Neuronal stem cell (in vitro differentiated cells): ENCODE measurements at regions not wholly inside any gene's neighbourhood (a gene's known extent, or its start where the extent isn't known, plus 50 kb on each side); places are given as distances from the start of the nearest gene placed in this dataset.

Experiments used
- DNase-seq: peaks from one replicate; pipeline ENCODE4 v3.0.0-alpha.2; 2013; ENCODE audit warnings: low spot score
- H2AFZ ChIP-seq: one replicate; pipeline ENCODE4 v1.6.1; 2013; ENCODE audit warnings: mild to moderate bottlenecking, low read length, inconsistent platforms
- H2AK5ac ChIP-seq: 2 replicates; pipeline ENCODE4 v1.6.1; 2013; ENCODE audit warnings: low read depth, mild to moderate bottlenecking, inconsistent platforms, low read length, moderate library complexity, mixed read lengths
- H2BK120ac ChIP-seq: 2 replicates; pipeline ENCODE4 v1.6.1; 2013; ENCODE audit warnings: low read depth, mild to moderate bottlenecking, inconsistent platforms, low read length, moderate library complexity, mixed read lengths
- H2BK12ac ChIP-seq: one replicate; pipeline ENCODE4 v1.6.1; 2013; ENCODE audit warnings: low read length, inconsistent platforms
- H2BK15ac ChIP-seq: 2 replicates; pipeline ENCODE4 v1.6.1; 2013; ENCODE audit warnings: mild to moderate bottlenecking, low read length, inconsistent platforms, mixed read lengths
- H2BK5ac ChIP-seq: one replicate; pipeline ENCODE4 v1.6.1; 2013; ENCODE audit warnings: inconsistent platforms, mild to moderate bottlenecking, low read length, moderate library complexity
- H3K14ac ChIP-seq: one replicate; pipeline ENCODE4 v1.6.1; 2013; ENCODE audit warnings: low read length, inconsistent platforms
- H3K18ac ChIP-seq: 2 replicates; pipeline ENCODE4 v1.6.1; 2013; ENCODE audit warnings: low read length, inconsistent platforms
- H3K23ac ChIP-seq: 2 replicates; pipeline ENCODE4 v1.6.1; 2013; ENCODE audit warnings: low read depth, mild to moderate bottlenecking, mixed read lengths, low read length, inconsistent platforms; ENCODE audit not compliant: poor library complexity
- H3K27ac ChIP-seq: replicated peaks from 3 replicates; pipeline ENCODE4 v1.5.1; 2013; ENCODE audit warnings: low read length, inconsistent platforms
- H3K27me3 ChIP-seq, 3 experiments: 2 replicates each; pipeline ENCODE4 v1.6.1; 2013; ENCODE audit warnings: low read length in 3 of 3, mild to moderate bottlenecking in 2 of 3, inconsistent platforms in 1 of 3, low read depth in 1 of 3, mixed read lengths in 1 of 3, moderate library complexity in 1 of 3; ENCODE audit not compliant: control insufficient read depth in 3 of 3, insufficient read depth in 3 of 3
- H3K36me3 ChIP-seq, 2 donors: replicated peaks in 1 of 2; 2 replicates each; pipeline ENCODE4 v1.6.1; 2013; ENCODE audit warnings: low read length in 2 of 2; ENCODE audit not compliant: control insufficient read depth in 2 of 2, insufficient read depth in 2 of 2
- H3K4ac ChIP-seq: 2 replicates; pipeline ENCODE4 v1.6.1; 2013; ENCODE audit warnings: inconsistent platforms, mild to moderate bottlenecking, low read length, moderate library complexity
- H3K4me1 ChIP-seq, 2 donors: 1 replicate in 1 of 2; 2 replicates in 1 of 2; pipeline ENCODE4 v1.6.1; 2013; ENCODE audit warnings: low read length in 2 of 2, low read depth in 1 of 2; ENCODE audit not compliant: control insufficient read depth in 2 of 2, insufficient read depth in 1 of 2
- H3K4me2 ChIP-seq: one replicate; pipeline ENCODE4 v1.6.1; 2013; ENCODE audit warnings: mild to moderate bottlenecking, low read length, inconsistent platforms; ENCODE audit not compliant: insufficient read depth, poor library complexity, severe bottlenecking
- H3K4me3 ChIP-seq, 2 donors: 2 replicates each; pipeline ENCODE4 v1.5.1; 2013; ENCODE audit warnings: low read length in 2 of 2, mild to moderate bottlenecking in 2 of 2, inconsistent platforms in 1 of 2, moderate library complexity in 1 of 2
- H3K79me1 ChIP-seq: one replicate; pipeline ENCODE4 v1.6.1; 2013; ENCODE audit warnings: low read depth, mild to moderate bottlenecking, inconsistent platforms, low read length, moderate library complexity
- H3K9ac ChIP-seq: one replicate; pipeline ENCODE4 v1.6.1; 2013; ENCODE audit warnings: mild to moderate bottlenecking, low read depth, low read length, inconsistent platforms; ENCODE audit not compliant: poor library complexity
- H3K9me3 ChIP-seq, 2 donors: replicated peaks in 1 of 2; 2 replicates each; pipeline versions ENCODE3 to v1.6.1; 2013; ENCODE audit warnings: low read length in 2 of 2, mild to moderate bottlenecking in 2 of 2, inconsistent platforms in 1 of 2, low read depth in 1 of 2, mixed read lengths in 1 of 2, moderate library complexity in 1 of 2; ENCODE audit not compliant: control insufficient read depth in 2 of 2, insufficient read depth in 1 of 2
- H4K8ac ChIP-seq: one replicate; pipeline ENCODE4 v1.6.1; 2013; ENCODE audit warnings: low read depth, mild to moderate bottlenecking, inconsistent platforms, low read length, moderate library complexity
- H4K91ac ChIP-seq: one replicate; pipeline ENCODE4 v1.6.1; 2013; ENCODE audit warnings: low read length, low read depth, mild to moderate bottlenecking, inconsistent platforms; ENCODE audit not compliant: poor library complexity
- WGBS, 2 donors: extraction: QIAGEN DNeasy Blood & Tissue Kit; methylation state at CpG; one replicate each; pipeline ENCODE4 v1.1.7; 2013; ENCODE audit warnings: missing lambda C conversion rate in 2 of 2, mixed read lengths in 1 of 2; ENCODE audit not compliant: insufficient read length in 2 of 2, insufficient replicate concordance in 1 of 2; ENCODE audit errors: extremely low coverage in 2 of 2; 5-methylcytosine and 5-hydroxymethylcytosine counted together

- no peak overlapping the region for H3K4me2 ChIP-seq
- DNase-seq: no peak
- no peak overlapping the region for H2BK120ac ChIP-seq
- no peaks in the 10 kb centered on the region for H3K27me3 ChIP-seq
- no peak overlapping the region for H3K27ac ChIP-seq
- H4K91ac ChIP-seq: no peak overlapping the region
- no peaks in the 10 kb centered on the region for H3K79me1 ChIP-seq
- no peak overlapping the region for H3K18ac ChIP-seq
- H3K23ac ChIP-seq: no peak overlapping the region
- peaks cover 4 to 16% of the 10 kb centered on the region in 2 donors for H3K9me3 ChIP-seq
- H2BK12ac ChIP-seq: no peak overlapping the region
- no peaks in the 10 kb centered on the region for H3K4me1 ChIP-seq
- no peak overlapping the region for H2AK5ac ChIP-seq
- no peak overlapping the region for H3K9ac ChIP-seq
- no peak overlapping the region for H2BK5ac ChIP-seq
- H4K8ac ChIP-seq: no peak overlapping the region
- no peak overlapping the region for H3K14ac ChIP-seq
- no peaks in the 10 kb centered on the region for H3K36me3 ChIP-seq
- no peak overlapping the region for H3K4me3 ChIP-seq
- no peak overlapping the region for H2BK15ac ChIP-seq
- no peak overlapping the region for H2AFZ ChIP-seq
- H3K4ac ChIP-seq: no peak overlapping the region
Observed at GRCh38 chr5:27158171-27158570, 119.8 kb upstream of the CDH9 start.

DNA sequence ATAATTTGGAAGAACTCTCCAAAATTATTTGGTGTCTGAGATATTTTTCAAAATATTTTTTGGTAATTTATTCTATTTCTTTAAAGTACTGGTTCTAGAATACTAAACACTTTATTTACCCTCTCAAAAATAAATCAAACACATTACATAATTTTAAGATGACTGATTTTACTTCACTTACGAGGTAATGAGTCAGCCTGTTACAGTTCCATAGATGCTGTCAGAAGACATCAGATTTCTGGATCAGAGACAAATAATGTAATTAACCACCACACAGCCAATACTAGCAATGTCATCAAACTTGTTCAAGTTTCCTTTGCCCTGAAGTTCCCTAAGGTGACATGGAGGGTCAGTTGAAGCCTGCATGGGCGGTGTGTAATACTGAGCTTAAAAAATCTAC, 106.1 kb upstream of the CDH9 start:
- Histone ChIP-seq H3K4me2 (no peak overlapping the region), H3K27ac (no peak overlapping the region), H3K9ac (no peak overlapping the region), H3K27me3 (no peaks in the 10 kb centered on the region), H3K4me1 (no peaks in the 10 kb centered on the region), H3K4me3 (no peak overlapping the region), H2BK12ac (no peak overlapping the region), H4K8ac (no peak overlapping the region), H4K91ac (no peak overlapping the region), H2AFZ (no peak overlapping the region), H3K9me3 (no peaks in the 10 kb centered on the region), H3K23ac (no peak overlapping the region), H2AK5ac (no peak overlapping the region), H3K14ac (no peak overlapping the region), H2BK15ac (no peak overlapping the region), H2BK120ac (no peak overlapping the region), H3K18ac (no peak overlapping the region), H3K4ac (no peak overlapping the region), H2BK5ac (no peak overlapping the region), H3K79me1 (no peaks in the 10 kb centered on the region), H3K36me3 (no peaks in the 10 kb centered on the region)
- WGBS, 2 donors: no CpG with 5 or more reads among the region's 2 CpGs
- DNase-seq: no peak

- no peaks in the 10 kb centered on the region for H3K27me3 ChIP-seq
- H3K4me3 ChIP-seq: no peak overlapping the region
Observed at GRCh38 chr5:27140831-27141230, 102.4 kb upstream of the CDH9 start.

GRCh38 chr5:27130587-27130986, 92.2 kb upstream of the CDH9 start:
- Histone ChIP-seq H3K79me1 (no peaks in the 10 kb centered on the region), H2BK12ac (no peak overlapping the region), H3K36me3 (no peaks in the 10 kb centered on the region), H3K4me3 (no peak overlapping the region), H4K91ac (no peak overlapping the region), H3K23ac (no peak overlapping the region), H2AK5ac (no peak overlapping the region), H3K9ac (no peak overlapping the region), H2BK15ac (no peak overlapping the region), H3K14ac (no peak overlapping the region), H3K27me3 (no peaks in the 10 kb centered on the region), H3K18ac (no peak overlapping the region), H3K4ac (no peak overlapping the region), H3K4me1 (no peaks in the 10 kb centered on the region), H2AFZ (peak overlapping the region; percentile 34), H2BK5ac (no peak overlapping the region), H4K8ac (no peak overlapping the region), H3K4me2 (no peak overlapping the region), H3K9me3 (no peaks in the 10 kb centered on the region), H2BK120ac (no peak overlapping the region), H3K27ac (no peak overlapping the region)
- WGBS, 2 donors: no CpG with 5 or more reads among the region's 1 CpG
- no peak for DNase-seq

More at GRCh38 chr5:27140831-27141230, 102.4 kb upstream of the CDH9 start:
- no peak overlapping the region for H3K9ac ChIP-seq
- no peak overlapping the region for H2AFZ ChIP-seq
- DNase-seq: no peak
- H2AK5ac ChIP-seq: no peak overlapping the region
- H3K36me3 ChIP-seq: no peaks in the 10 kb centered on the region
- H3K14ac ChIP-seq: no peak overlapping the region
- H3K79me1 ChIP-seq: no peaks in the 10 kb centered on the region
- no peak overlapping the region for H2BK5ac ChIP-seq
- WGBS, 2 donors: no CpG with 5 or more reads among the region's 1 CpG
- H3K27ac ChIP-seq: no peak overlapping the region
- H3K18ac ChIP-seq: no peak overlapping the region
- no peaks in the 10 kb centered on the region for H3K4me1 ChIP-seq
- no peak overlapping the region for H2BK120ac ChIP-seq
- peaks cover 0 to 3% of the 10 kb centered on the region in 2 donors for H3K9me3 ChIP-seq
- no peak overlapping the region for H4K8ac ChIP-seq
- H3K4me2 ChIP-seq: no peak overlapping the region
- H2BK12ac ChIP-seq: no peak overlapping the region
- no peak overlapping the region for H2BK15ac ChIP-seq
- no peak overlapping the region for H3K4ac ChIP-seq
- no peak overlapping the region for H4K91ac ChIP-seq
- H3K23ac ChIP-seq: no peak overlapping the region
